ENCODE measurements at regions not wholly inside any gene's neighbourhood (a gene's known extent, or its start where the extent isn't known, plus 50 kb on each side); places are given as distances from the start of the nearest gene placed in this dataset.
"Not testable (repeated sequence)": the region's sequence is repeated elsewhere in the genome, so short reads cannot be mapped to it uniquely, and the experiment has no call there.

DNA sequence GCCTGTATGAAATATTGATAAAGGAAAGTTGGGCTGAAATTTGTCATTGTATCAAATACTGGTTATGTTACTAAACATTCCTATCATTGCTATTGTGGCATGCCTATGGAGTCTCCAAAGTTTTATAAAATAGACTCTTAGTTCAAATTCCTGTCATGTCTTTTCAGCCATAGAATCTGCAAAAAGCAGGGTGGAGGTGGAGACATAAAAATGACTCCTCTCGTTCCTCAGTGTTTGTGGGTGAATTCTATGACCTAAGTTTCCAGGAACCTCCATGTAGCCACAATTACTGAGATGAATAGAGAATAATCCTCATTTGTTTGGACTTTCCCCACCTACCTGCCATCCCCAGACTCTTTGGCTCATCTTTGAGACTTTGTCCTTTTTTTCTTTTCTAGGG, 326.3 kb upstream of the ETAA1 start:
- no peak for DNase-seq (ENCODE audit: low read depth in 4 of 4, low spot score in 3 of 4)

DNA sequence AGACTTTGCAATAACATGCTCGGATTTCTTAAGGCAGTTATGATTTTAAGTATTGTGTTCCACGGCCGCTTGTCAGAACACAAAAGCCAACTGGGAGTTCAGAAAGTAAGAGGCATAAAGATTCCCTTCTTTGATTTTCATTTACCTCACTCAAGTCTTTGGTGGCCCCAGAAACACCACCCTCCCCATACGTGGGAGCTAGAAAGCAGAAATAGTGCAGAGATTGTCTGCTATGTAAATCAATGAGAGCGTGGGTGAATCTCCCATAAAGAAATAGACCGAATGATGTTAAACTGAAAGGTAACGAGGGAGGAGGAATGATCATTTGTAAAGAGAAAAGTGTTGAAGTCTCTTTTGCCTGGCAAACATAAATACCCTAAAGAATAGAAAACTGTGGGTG, 322.1 kb upstream of the ETAA1 start:
- DNase-seq (ENCODE audit: low read depth in 4 of 4, low spot score in 3 of 4): no peak

DNA sequence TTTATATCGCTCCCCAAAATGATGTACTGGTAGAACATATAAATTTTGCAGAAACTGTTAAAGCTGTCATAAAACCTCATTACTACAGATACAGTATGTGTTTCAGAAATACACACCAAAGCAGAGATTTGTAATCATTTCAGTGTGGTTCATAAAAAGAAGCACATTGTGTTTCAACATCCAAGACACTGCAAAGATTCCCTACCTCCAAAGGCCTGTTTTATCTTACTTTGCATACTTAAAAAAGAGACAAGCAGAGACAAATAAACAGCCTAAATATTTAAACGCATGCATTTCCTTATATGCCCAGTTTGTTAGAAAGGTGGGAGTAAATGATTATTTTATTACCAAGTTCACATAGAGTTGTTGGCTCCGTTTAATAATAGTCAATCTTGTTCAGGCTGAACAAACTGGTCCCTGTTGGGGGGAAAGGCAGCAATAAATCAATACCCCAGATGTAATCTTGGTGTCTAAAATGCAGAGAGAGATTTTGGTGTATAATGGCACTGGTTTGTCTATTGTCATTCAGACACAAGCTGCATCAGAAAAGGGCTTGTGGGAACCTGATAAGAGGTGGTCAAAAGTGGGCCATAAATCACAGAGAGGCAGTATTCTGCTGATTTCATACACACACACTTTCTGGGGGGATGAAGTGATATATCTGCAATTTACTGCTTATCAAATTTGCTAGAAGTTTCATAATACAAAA, 321.4 kb upstream of the ETAA1 start:
- no peak for DNase-seq (ENCODE audit: low read depth in 4 of 4, low spot score in 3 of 4)

DNA sequence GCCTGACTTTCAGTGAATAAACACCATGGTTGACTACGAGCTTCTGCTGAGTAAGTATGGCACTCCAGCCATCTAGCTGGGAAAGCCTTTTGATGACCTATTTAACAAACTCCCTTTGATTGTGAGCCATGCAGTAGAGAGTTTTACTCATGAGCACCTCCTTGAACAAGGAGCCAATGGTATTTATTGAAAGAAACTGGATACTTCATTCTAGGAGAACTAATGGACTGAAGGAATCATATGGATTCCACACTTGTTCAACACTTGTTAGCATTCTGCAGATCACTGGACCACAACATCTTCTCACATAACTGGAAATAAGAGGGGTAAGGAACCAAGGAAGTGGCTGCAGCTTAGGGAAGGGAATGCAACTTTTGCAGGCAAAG, 320.9 kb upstream of the ETAA1 start:
- no peak for DNase-seq (ENCODE audit: low read depth in 4 of 4, low spot score in 3 of 4)

DNA sequence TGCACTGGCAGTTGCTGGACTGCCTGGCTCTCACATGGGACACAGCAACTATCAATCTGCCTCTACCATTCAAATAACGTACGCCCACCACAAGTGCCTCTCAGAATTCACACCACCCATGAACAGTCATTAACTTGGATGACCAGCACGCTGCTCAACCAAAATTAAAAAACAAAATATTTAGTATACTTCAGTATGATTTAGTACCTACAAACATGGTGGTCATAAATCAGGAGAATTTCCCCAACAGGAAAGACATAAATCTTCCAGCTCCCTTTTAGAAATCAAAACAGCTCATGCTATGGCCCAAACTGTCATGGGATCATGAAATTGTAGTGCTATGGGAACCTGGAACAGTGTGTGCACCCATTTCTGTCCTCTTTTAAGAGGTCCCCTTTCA, 317.4 kb upstream of the ETAA1 start:
- no peak for DNase-seq (ENCODE audit: low read depth in 4 of 4, low spot score in 3 of 4)

DNA sequence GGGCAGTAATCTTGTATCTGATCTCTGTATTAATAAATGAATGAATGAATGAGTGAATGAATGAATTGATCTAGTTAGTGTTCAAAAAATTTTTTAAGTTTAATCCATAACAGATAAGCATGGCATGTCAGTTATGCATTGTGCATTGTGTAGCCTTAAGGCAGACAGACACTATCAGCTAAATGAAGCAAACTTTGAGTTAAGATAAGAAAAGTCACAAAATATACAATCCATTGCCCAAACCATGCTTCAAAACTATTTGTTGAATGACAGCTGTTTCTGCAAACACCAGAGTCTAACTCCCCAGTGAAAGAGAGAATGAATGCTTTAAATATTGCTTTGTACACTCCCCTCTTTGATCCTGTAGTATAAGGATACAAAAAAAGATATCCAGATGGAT, 314.3 kb upstream of the ETAA1 start:
- no peak for DNase-seq (ENCODE audit: low read depth in 4 of 4, low spot score in 3 of 4)

DNA sequence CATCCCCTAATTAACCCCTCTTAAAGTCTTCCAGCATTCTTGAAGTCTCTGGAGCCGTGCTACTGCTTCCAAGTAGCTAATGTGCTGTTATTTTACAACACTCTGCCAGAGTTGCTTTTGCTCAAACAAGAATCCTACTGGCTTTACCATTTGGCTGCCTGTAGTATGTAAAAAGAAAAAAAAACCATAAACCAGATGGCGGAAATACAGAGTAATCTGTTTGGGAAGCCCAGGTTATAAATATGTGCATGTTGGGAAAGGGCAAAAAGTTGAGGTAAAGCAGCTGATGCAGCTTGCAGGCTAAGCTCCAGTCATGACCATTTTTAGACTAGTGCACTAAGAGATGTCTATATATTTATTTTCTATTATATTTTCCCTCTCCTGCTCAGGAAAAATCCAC, 313.2 kb upstream of the ETAA1 start:
- peak in 1 of 4 donors; percentile 57 for DNase-seq (ENCODE audit: low read depth in 4 of 4, low spot score in 3 of 4)

DNA sequence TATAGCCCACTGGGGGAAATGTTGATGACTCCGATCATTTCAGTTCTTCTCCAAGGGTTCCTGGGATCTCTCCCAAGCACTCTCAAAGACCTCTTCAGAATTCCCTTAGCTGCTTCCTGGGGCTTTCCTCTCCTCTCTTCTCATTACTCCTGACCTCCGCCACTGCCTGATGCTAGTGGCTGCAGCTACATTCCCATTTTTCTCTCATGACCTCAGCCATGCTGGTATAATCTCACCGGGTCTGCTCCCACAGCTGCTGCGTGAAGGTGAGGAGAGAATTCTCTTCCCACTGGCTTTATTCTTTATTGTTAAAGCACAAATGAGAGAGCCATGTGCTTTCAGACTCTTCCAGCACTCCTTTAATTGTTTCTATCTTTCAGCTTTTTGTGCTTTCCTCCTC, 312.0 kb upstream of the ETAA1 start:
- no peak for DNase-seq (ENCODE audit: low read depth in 4 of 4, low spot score in 3 of 4)

DNA sequence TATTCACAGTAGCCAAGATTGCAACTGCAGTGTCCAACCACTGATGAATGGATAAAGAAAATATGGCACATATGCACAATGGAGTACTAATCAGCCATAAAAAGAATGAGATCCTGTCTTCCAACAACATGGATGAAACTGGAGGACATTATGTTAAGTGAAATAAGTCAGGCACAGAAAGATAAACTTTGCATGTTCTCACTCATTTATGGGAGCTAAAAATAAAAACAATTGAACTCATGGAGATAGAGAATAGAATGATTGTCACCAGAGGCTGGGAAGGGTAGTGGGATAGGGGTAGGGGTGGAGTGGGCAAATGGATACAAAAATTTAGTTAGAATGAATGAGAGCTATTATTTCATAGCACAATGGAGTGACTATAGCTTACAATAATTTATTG, 305.5 kb upstream of the ETAA1 start:
- no peak for DNase-seq (ENCODE audit: low read depth in 4 of 4, low spot score in 3 of 4)

DNA sequence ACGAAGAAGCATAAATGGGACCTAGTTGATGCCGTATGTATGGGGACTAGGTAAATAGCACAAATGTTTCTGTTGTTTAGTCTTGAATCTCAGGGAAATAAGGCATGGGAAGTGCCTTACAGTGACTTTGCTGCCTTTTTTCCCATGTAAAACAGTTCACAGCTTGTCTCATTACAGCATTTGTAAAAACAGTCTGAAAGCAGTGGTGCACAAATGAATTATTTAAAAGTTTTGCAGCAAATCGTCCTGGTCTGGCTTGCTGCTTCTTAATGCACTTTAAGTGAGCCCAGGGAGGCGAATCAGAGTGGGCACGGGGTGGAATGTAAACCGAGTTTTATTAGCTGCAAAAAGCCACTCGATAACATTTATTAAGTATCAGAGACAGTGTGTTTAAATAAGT, 302.0 kb upstream of the ETAA1 start:
- no peak for DNase-seq (ENCODE audit: low read depth in 4 of 4, low spot score in 3 of 4)

DNA sequence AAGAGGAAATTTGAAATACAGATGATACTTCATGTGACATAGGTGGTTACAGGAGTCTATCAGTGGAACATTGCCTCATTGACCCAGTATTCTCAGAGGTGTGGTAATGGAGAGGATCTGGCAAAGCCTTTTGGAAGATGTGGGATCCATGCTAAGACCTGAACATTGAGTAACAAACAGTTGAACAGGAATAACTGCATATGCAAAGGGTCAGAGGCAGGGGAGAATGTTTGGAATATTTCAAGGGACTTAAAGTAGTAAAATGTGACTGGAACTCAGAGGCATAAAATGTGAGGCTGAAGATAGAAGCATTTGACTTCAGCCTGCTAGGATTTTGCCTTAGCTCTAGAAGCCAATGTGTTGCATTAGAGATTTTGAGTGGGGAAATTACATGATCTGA, 300.2 kb upstream of the ETAA1 start:
- DNase-seq (ENCODE audit: low read depth in 4 of 4, low spot score in 3 of 4): no peak

DNA sequence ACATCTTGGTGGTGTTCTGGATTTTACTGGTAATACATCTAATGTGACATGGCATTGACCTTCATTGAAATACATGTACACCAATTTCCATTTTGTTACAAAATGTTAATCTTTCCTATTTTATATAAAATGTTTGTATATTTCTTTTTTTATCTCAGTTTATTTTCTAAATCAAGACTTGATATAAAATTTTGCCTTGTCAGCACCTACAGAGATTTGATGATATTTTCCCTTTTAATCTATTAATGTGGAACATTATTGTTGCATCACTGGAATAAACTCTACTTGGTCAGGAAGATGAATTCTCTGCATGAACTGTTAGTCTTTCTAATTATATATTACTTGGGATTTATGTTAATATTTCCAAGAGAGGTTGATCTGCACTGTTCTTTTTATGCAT, 294.0 kb upstream of the ETAA1 start:
- no peak for DNase-seq (ENCODE audit: low read depth in 4 of 4, low spot score in 3 of 4)

DNA sequence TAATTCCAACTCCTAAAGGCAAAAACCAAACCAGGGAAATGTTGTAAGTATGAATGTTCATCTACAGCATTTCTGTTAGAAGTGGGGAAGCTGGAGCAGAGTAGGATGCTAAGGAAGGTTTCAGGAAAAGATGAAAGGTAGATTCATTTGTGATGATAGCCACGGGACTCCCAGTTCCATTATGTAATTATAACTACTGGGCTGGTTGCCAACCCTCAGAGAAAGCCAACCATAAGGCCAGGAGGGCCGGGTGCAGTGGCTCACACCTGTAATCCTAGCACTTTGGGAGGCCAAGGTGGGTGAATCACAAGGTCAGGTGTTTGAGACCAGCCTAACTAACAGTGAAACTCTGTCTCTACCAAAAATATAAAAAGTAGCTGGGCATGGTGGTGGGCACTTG, 288.9 kb upstream of the ETAA1 start:
- no peak for DNase-seq (ENCODE audit: low read depth in 4 of 4, low spot score in 3 of 4)

DNA sequence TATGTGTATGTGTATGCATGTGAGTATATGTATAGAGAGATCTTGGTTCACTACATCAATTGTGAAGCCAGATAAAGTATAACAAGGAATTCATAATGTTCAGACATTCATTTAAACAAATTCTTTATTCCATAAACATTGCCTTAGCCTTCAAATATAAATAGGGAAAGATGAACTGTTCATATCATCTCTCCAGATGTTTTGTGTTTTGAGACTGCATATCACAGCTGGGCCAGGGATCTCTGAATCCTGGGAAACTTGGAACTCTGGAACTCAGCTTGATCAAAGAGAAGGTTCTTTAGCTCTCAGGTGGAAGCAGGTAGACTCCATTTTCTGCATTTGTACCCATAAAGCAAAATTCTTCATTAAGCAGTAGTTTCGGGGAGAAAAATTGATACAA, 272.6 kb upstream of the ETAA1 start:
- no peak for DNase-seq (ENCODE audit: low read depth in 4 of 4, low spot score in 3 of 4)

DNA sequence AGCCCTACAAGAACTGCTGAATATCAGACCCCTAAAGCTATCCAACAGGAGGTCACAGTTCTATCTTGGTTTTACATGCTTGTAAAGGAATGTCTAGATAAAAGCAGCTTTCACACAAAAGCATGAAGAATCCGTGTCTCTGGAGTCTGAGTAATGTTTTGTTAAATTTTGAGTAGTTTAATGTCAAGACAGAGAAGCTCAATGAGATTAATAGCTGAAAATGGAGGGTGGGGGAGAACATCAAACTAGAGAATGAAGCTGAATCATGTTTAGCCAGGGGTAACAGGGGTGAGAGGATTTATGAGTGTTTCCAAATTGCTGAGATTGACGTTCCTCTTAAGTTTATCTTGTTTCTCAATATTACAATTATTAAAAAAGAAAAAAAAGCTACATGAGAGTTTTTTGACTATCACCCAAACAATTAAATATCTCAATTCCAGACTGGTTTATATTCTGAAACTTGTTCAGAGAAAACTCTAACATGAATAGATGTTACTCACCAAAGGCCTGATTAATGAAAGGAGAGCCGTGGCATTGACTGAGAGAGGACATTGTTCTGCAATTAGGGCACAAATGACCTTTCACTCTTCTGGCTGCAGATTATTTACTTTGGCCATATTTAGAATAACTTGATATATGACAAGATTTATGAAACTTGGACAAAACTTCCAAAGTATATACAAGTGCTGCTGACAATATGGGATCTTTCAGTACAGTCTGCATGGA, 266.4 kb upstream of the ETAA1 start:
- peak; percentile 35 to 53 (median 44) for DNase-seq (ENCODE audit: low read depth in 4 of 4, low spot score in 3 of 4)

DNA sequence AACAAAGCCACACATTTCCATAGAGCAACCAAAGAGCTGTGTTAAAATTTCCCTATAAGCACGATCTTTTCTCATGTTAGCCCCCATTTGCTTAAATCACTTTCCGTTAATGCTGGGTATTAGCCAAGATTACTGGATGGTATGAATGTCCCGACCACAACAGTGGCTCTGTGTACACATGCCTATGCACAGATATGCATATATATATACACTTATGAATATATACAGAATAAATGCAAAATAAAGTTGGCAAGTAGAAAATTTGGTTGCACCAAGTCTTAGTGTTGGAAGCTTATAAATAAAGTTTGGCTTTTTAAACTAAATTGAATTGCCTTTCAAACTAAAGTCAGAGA, 265.9 kb upstream of the ETAA1 start:
- DNase-seq (ENCODE audit: low read depth in 4 of 4, low spot score in 3 of 4): no peak

DNA sequence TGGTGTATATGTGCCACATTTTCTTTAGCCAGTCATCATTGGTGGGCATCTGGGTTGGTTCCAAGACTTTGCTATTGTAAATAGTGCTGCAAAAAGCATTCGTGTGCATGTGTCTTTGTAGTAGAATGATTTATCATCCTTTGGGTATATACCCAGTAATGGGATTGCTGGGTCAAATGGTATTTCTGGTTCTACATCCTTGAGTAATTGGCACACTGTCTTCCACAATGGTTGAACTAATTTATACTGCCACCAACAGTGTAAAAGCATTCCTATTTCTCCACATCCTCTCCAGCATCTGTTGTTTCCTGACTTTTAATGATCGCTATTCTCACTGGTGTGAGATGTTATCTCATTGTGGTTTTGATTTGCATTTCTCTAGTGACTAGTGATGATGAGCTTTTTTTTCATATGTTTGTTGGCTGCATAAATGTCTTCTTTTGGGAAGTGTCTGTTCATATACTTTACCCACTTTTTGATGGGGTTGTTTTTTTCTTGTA, 264.6 kb upstream of the ETAA1 start:
- DNase-seq (ENCODE audit: low read depth in 4 of 4, low spot score in 3 of 4): not testable (repeated sequence)

DNA sequence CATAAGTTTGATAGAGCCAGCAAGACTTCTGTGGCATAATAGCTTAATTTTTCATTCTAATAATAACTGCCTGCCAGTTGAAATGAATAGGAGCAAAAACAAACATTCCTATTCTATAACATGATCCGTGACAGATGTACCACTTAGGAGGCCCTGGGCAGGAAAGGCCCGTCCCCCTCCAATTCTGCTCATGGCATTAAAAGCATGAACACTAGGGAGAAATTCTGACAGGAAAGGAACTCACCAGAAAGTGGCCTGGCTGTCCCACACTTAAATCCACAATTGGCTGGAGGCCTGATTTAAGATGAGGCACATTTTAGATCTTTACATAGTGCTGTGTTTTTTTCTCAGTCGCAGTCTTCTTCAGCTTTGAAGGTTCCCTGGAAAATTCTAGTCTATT, 261.9 kb upstream of the ETAA1 start:
- DNase-seq (ENCODE audit: low read depth in 4 of 4, low spot score in 3 of 4): no peak

DNA sequence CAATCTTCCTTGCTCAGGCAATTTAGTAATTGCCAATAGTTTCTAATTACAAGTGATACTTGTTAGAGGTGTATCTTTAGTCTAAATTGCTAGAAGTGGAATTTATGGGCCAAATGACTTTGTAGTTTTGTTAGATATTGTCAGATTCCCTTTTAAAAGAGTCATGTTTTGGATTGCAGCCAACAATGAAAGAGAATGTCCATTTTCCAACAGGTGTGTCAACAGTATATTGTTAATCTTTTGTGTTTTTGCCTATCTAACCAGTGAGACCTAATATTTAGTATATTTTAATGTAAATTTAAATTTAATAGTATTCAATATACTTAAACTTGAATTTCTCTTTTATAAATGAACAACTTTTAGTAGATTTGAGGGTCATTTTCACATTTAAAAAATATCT, 259.4 kb upstream of the ETAA1 start:
- no peak for DNase-seq (ENCODE audit: low read depth in 4 of 4, low spot score in 3 of 4)

DNA sequence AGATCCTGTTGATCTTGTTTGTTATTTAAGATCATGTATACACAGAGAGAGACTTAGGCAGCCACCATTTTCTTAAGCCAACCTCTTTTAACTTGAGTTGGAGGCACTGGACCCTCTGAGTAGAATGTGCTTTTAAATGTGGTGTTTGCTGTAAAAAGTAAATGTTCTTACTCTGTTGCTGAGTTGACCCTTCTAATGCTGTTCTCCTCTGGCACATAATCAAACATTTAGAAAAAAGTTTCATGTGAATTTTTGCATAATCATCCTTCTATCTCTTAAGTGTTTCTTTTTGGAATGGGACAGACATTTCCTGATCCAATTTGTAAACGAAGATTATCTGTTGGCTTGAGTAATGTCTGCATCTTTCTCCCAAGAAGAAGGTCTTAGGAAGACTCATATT, 255.1 kb upstream of the ETAA1 start:
- DNase-seq (ENCODE audit: low read depth in 4 of 4, low spot score in 3 of 4): no peak

DNA sequence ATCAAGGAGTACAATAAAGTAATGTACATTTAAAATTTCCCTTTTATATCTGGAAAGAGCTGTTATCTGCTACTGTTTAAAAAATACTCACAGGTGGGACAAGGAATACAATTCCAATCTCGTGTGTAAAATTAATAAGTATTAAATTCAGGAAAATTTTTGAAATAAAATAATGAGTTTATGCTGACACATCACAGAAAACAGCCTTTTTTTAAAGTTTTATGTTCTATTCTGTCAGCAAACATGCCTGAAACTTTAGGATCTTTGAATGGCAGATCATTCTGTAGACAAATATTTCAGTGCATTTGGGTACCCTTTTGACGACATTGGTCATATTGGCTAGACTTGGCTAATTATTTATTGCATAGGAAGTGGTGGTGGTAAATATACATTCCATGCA, 254.4 kb upstream of the ETAA1 start:
- DNase-seq (ENCODE audit: low read depth in 4 of 4, low spot score in 3 of 4): no peak

DNA sequence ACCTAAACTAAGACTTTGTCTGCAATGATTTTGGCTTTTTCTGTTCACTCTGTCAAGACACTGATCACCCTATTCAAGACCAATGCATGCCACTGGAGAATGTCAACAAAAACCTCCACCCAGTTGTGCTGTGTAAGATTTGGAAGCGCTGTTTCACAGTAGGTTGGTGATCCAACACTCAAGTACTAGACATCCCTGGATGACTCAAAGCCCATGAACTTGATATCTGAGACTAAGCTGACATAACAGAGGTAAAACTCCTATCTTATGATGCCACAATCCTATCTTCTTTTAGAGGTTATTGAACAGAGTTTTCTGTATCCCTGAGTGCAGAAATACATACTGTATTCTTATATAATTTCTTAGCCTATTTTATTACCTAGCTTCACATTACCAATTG, 251.3 kb upstream of the ETAA1 start:
- no peak for DNase-seq (ENCODE audit: low read depth in 4 of 4, low spot score in 3 of 4)

DNA sequence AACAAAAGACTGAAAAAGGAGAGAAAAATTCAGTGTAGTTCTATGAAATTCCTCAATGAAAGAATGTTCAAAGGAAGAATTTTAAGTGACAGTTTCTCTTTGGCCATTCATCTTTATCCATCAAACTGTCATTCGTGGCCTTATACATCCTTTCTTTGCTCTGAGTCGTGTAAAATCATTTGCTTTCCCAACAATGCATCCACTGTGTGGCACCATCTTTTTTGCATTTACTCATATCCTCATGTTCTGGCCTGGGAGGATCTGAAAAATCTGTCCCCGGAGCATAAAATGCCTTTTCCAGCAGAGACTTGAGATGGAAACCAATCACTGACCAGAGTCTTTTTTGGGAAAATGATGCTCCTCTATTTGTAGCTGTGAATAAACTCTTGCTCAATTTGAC, 240.3 kb upstream of the ETAA1 start:
- no peak for DNase-seq (ENCODE audit: low read depth in 4 of 4, low spot score in 3 of 4)

Data from left renal pelvis (tissue), 4 donors.